AG09319 (cell line): ENCODE measurements at regions not wholly inside any gene's neighbourhood (a gene's known extent, or its start where the extent isn't known, plus 50 kb on each side); places are given as distances from the start of the nearest gene placed in this dataset.

Experiments
- DNase-seq: peaks from one replicate; pipeline ENCODE4 v3.0.0-alpha.2; 2010; ENCODE audit warnings: low read depth; ENCODE audit errors: extremely low read depth
- CTCF ChIP-seq: IDR thresholded peaks from 2 replicates; pipeline ENCODE4 v1.5.1; 2011; ENCODE audit warnings: low read depth, mild to moderate bottlenecking, inconsistent platforms, low read length, moderate library complexity

- no peak for TF ChIP-seq CTCF
- DNase-seq: no peak
Observed at GRCh38 chr13:24004142-24004899, 107.0 kb upstream of the C1QTNF9B start.

- no peak for TF ChIP-seq CTCF
- DNase-seq: no peak
Observed at GRCh38 chr13:24004971-24005370, 107.7 kb upstream of the C1QTNF9B start.

- TF ChIP-seq CTCF: no peak
- no peak for DNase-seq
Observed at GRCh38 chr13:24005755-24006281, 108.5 kb upstream of the C1QTNF9B start.

- TF ChIP-seq CTCF: no peak
- DNase-seq: no peak
Observed at GRCh38 chr13:24006520-24007248, 109.4 kb upstream of the C1QTNF9B start.

- DNase-seq: no peak
- no peak for TF ChIP-seq CTCF
Observed at GRCh38 chr13:24007979-24008620, 110.8 kb upstream of the C1QTNF9B start.

GRCh38 chr13:24008679-24009078 lies 111.4 kb upstream of the C1QTNF9B start:
- no peak for DNase-seq
- TF ChIP-seq CTCF: no peak

GRCh38 chr13:24011266-24011665 lies 114.0 kb upstream of the C1QTNF9B start:
- no peak for DNase-seq
- TF ChIP-seq CTCF: no peak
